ENCODE measurements at regions not wholly inside any gene's neighbourhood (a gene's known extent, or its start where the extent isn't known, plus 50 kb on each side); places are given as distances from the start of the nearest gene placed in this dataset.

DNA sequence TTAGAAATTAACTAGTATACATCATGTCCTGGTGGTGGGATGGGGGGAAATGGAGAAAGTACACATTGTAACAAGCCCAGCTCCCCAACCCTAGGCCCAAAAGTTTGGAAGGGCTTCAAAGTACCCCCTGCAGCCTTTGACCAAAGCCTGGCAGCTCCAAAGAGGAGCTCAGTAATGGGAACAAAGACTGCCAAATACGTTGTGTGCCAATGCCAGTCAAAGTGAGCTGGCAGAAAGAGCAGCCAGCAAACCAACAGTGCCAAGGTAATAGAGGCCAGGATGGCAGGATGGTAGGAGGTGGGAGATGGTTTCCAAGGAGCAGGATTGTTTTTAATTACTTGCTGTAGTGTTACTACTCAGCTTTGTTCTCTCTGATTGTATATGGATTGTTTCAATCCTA lies 248.3 kb downstream of the COX7C start:
- TF ChIP-seq, protein P1, sequence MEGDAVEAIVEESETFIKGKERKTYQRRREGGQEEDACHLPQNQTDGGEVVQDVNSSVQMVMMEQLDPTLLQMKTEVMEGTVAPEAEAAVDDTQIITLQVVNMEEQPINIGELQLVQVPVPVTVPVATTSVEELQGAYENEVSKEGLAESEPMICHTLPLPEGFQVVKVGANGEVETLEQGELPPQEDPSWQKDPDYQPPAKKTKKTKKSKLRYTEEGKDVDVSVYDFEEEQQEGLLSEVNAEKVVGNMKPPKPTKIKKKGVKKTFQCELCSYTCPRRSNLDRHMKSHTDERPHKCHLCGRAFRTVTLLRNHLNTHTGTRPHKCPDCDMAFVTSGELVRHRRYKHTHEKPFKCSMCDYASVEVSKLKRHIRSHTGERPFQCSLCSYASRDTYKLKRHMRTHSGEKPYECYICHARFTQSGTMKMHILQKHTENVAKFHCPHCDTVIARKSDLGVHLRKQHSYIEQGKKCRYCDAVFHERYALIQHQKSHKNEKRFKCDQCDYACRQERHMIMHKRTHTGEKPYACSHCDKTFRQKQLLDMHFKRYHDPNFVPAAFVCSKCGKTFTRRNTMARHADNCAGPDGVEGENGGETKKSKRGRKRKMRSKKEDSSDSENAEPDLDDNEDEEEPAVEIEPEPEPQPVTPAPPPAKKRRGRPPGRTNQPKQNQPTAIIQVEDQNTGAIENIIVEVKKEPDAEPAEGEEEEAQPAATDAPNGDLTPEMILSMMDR (IDR thresholded peaks at IDR 0.05; ENCODE audit: low read depth, low read length, poor library complexity, severe bottlenecking), result no peak
- TF ChIP-seq EZH2phosphoT487 (IDR thresholded peaks at IDR 0.05; ENCODE audit: borderline replicate concordance, low read length), result no peak
